IMR-90 (cell line): ENCODE measurements at regions not wholly inside any gene's neighbourhood (a gene's known extent, or its start where the extent isn't known, plus 50 kb on each side); places are given as distances from the start of the nearest gene placed in this dataset.

Experiments used
- ATAC-seq: fragments of 200-7000 bp; cut with Tn5 transposase; 2 replicates; pipeline ENCODE4 v1.9.1; 2020; ENCODE audit warnings: low read depth, mild to moderate bottlenecking, moderate library complexity
- BruUV-seq: library from RNA; stranded (reverse); fragments of 400-500 nt; replicated peaks from 2 replicates; lab custom pipeline; 2021; lab: Mats Ljungman, UMichigan
- CTCF ChIA-PET: fragments of 300-600 bp; formaldehyde crosslinking; extraction: SDS; loops from one replicate; lab custom pipeline; 2021; ENCODE audit warnings: antibody characterized with exemption; lab: Yijun Ruan, JAX
- POLR2A ChIA-PET: fragments of 300-600 bp; sonication (Branson Sonifier 250); formaldehyde crosslinking; loops from one replicate; lab custom pipeline; 2022; ENCODE audit warnings: antibody characterized with exemption; ENCODE audit not compliant: unreplicated experiment; lab: Charles Lee
- DNase-seq: peaks from one replicate; pipeline ENCODE4 v3.0.0; 2013
- H2AFZ ChIP-seq: replicated peaks from 2 replicates; pipeline ENCODE3; 2013; ENCODE audit warnings: low read length, mild to moderate bottlenecking; ENCODE audit not compliant: poor library complexity
- H2AK5ac ChIP-seq: 2 replicates; pipeline ENCODE4 v1.6.1; 2013; ENCODE audit warnings: low read depth, low read length, inconsistent platforms
- H2AK9ac ChIP-seq: replicated peaks from 2 replicates; pipeline ENCODE3; 2013; ENCODE audit warnings: mild to moderate bottlenecking, low read depth, low read length, moderate library complexity; ENCODE audit not compliant: poor library complexity
- H2BK120ac ChIP-seq: 2 replicates; pipeline ENCODE4 v1.6.1; 2013; ENCODE audit warnings: low read depth, low read length, inconsistent platforms
- H2BK15ac ChIP-seq: 3 replicates; pipeline ENCODE4 v1.6.1; 2013; ENCODE audit warnings: low read depth, low read length, inconsistent platforms
- H2BK20ac ChIP-seq: 2 replicates; pipeline ENCODE4 v1.6.1; 2013; ENCODE audit warnings: low read depth, mild to moderate bottlenecking, inconsistent platforms, low read length, moderate library complexity
- H2BK5ac ChIP-seq: 2 replicates; pipeline ENCODE4 v1.6.1; 2013; ENCODE audit warnings: mild to moderate bottlenecking, low read depth, low read length, inconsistent platforms; ENCODE audit not compliant: poor library complexity, severe bottlenecking
- H3K14ac ChIP-seq: replicated peaks from 2 replicates; pipeline ENCODE4 v1.6.1; 2013; ENCODE audit warnings: low read depth, low read length, inconsistent platforms
- H3K18ac ChIP-seq: 2 replicates; pipeline ENCODE4 v1.6.1; 2013; ENCODE audit warnings: low read depth, low read length, control low read depth
- H3K23ac ChIP-seq: 2 replicates; pipeline ENCODE4 v1.6.1; 2013; ENCODE audit warnings: low read depth, low read length, inconsistent platforms
- H3K27ac ChIP-seq: 2 replicates; pipeline ENCODE4 v1.5.1; 2013; ENCODE audit warnings: mild to moderate bottlenecking, control low read depth, low read length; ENCODE audit not compliant: insufficient read depth
- H3K27me3 ChIP-seq: 2 replicates; pipeline ENCODE4 v1.6.1; 2013; ENCODE audit warnings: low read length; ENCODE audit not compliant: control insufficient read depth, insufficient read depth
- H3K36me3 ChIP-seq: 2 replicates; pipeline ENCODE4 v1.6.1; 2013; ENCODE audit warnings: low read length, mixed read lengths; ENCODE audit not compliant: control insufficient read depth, insufficient read depth
- H3K4ac ChIP-seq: 2 replicates; pipeline ENCODE4 v1.6.1; 2013; ENCODE audit warnings: low read depth, low read length, inconsistent platforms
- H3K4me1 ChIP-seq: 2 replicates; pipeline ENCODE4 v1.6.1; 2013; ENCODE audit warnings: low read length, mixed read lengths; ENCODE audit not compliant: control insufficient read depth, insufficient read depth
- H3K4me2 ChIP-seq: 2 replicates; pipeline ENCODE4 v1.6.1; 2013; ENCODE audit warnings: low read depth, mild to moderate bottlenecking, control low read depth, low read length, moderate library complexity
- H3K4me3 ChIP-seq: 2 replicates; pipeline ENCODE4 v1.5.1; 2013; ENCODE audit warnings: low read depth, mild to moderate bottlenecking, control low read depth, low read length, moderate library complexity; ENCODE audit not compliant: insufficient read depth
- H3K56ac ChIP-seq: 2 replicates; pipeline ENCODE4 v1.6.1; 2013; ENCODE audit warnings: low read length, inconsistent platforms; ENCODE audit not compliant: insufficient read depth; ENCODE audit errors: extremely low read depth
- H3K79me1 ChIP-seq, 2 experiments: 2 replicates each; pipeline ENCODE4 v1.6.1; 2013; ENCODE audit warnings: low read length in 2 of 2, inconsistent platforms in 1 of 2, low read depth in 1 of 2
- H3K9ac ChIP-seq: 2 replicates; pipeline ENCODE4 v1.6.1; 2013; ENCODE audit warnings: low read depth, low read length, control low read depth
- H3K9me1 ChIP-seq: 2 replicates; pipeline ENCODE4 v1.6.1; 2013; ENCODE audit warnings: low read length, inconsistent platforms; ENCODE audit not compliant: insufficient read depth
- H3K9me3 ChIP-seq: 2 replicates; pipeline ENCODE4 v1.6.1; 2013; ENCODE audit warnings: low read length; ENCODE audit not compliant: control insufficient read depth, insufficient read depth
- H4K20me1 ChIP-seq: 2 replicates; pipeline ENCODE4 v1.6.1; 2013; ENCODE audit warnings: low read length, inconsistent platforms; ENCODE audit not compliant: insufficient read depth
- H4K5ac ChIP-seq: 2 replicates; pipeline ENCODE4 v1.6.1; 2013; ENCODE audit warnings: mild to moderate bottlenecking, low read depth, low read length, control low read depth
- H4K8ac ChIP-seq, 2 experiments: 2 replicates each; pipeline ENCODE4 v1.6.1; 2013; ENCODE audit warnings: low read depth in 2 of 2, low read length in 2 of 2, control low read depth in 1 of 2, inconsistent platforms in 1 of 2
- H4K91ac ChIP-seq: 2 replicates; pipeline ENCODE4 v1.6.1; 2013; ENCODE audit warnings: low read depth, low read length, inconsistent platforms; ENCODE audit not compliant: insufficient read depth
- CEBPB ChIP-seq: IDR thresholded peaks from 2 replicates; pipeline ENCODE4 v1.6.1; 2012; ENCODE audit warnings: low read depth, low read length, improper control_type of control experiment
- CHD1 ChIP-seq: IDR thresholded peaks from 2 replicates; pipeline ENCODE4 v1.6.1; 2012; ENCODE audit warnings: low read depth, low read length, improper control_type of control experiment
- CTCF ChIP-seq: conservative IDR thresholded peaks from 2 replicates; pipeline ENCODE4 v1.5.1; 2012; ENCODE audit warnings: mild to moderate bottlenecking, low read depth, low read length, improper control_type of control experiment
- MAFK ChIP-seq: IDR thresholded peaks from 2 replicates; pipeline ENCODE4 v1.6.1; 2012; ENCODE audit warnings: low read depth, low read length, improper control_type of control experiment
- MAZ ChIP-seq: IDR thresholded peaks from 2 replicates; pipeline ENCODE4 v1.6.1; 2012; ENCODE audit warnings: low read depth, mild to moderate bottlenecking, low read length, improper control_type of control experiment, moderate library complexity, borderline replicate concordance
- MXI1 ChIP-seq: IDR thresholded peaks from 2 replicates; pipeline ENCODE4 v1.6.1; 2012; ENCODE audit warnings: low read depth, mild to moderate bottlenecking, low read length, moderate library complexity, borderline replicate concordance
- NFE2L2 ChIP-seq: fragments of 150-350 bp; IDR thresholded peaks from 2 replicates; pipeline ENCODE4 v1.6.1; 2016; ENCODE audit warnings: low read depth, mild to moderate bottlenecking, low read length
- POLR2A ChIP-seq: IDR thresholded peaks from 2 replicates; pipeline ENCODE4 v1.6.1; 2012; ENCODE audit warnings: mild to moderate bottlenecking, low read depth, low read length
- RAD21 ChIP-seq: IDR thresholded peaks from 2 replicates; pipeline ENCODE4 v1.6.1; 2012; ENCODE audit warnings: low read length, improper control_type of control experiment
- RFX5 ChIP-seq: IDR thresholded peaks from 2 replicates; pipeline ENCODE4 v1.8.0; 2012; ENCODE audit warnings: low read depth, mild to moderate bottlenecking, low read length, moderate library complexity
- SMC3 ChIP-seq: fragments of 150-350 bp; IDR thresholded peaks from 2 replicates; pipeline ENCODE4 v1.6.1; 2016; ENCODE audit warnings: low read depth, mild to moderate bottlenecking, antibody characterized with exemption, low read length, moderate library complexity
- USF2 ChIP-seq: fragments of 150-350 bp; IDR thresholded peaks from 2 replicates; pipeline ENCODE4 v1.6.1; 2017; ENCODE audit warnings: mild to moderate bottlenecking, antibody characterized with exemption, low read length, low read depth
- dilution Hi-C: fragments of 300-500 bp; cut with HindIII; formaldehyde crosslinking; loops from one replicate; pipeline ENCODE4 v1.14.3; 2018; ENCODE audit warnings: low sequenced_read_pairs; ENCODE audit not compliant: unreplicated experiment
- in situ Hi-C: fragments of 300-500 bp; cut with MboI; formaldehyde crosslinking; loops from 3 replicates; pipeline ENCODE4 v1.14.3; 2019; ENCODE audit warnings: low sequenced_read_pairs, inconsistent platforms, mixed read lengths
- intact Hi-C: fragments of 100-400 bp; cut with micrococcal nuclease; formaldehyde crosslinking; loops from 2 replicates; pipeline ENCODE4 v1.10.0; 2022

GRCh38 chr2:206375956-206376355 lies 67.4 kb upstream of the ADAM23 start:
- Histone ChIP-seq H3K27ac (no peak overlapping the region), H4K20me1 (no peaks in the 10 kb centered on the region), H2BK15ac (no peak overlapping the region), H3K23ac (no peak overlapping the region), H3K4me1 (no peaks in the 10 kb centered on the region), H3K9me3 (no peaks in the 10 kb centered on the region), H2BK5ac (no peak overlapping the region), H2BK120ac (no peak overlapping the region), H2AK9ac (no peak overlapping the region), H4K5ac (no peak overlapping the region), H3K27me3 (no peaks in the 10 kb centered on the region), H2AK5ac (no peak overlapping the region), H3K56ac (no peak overlapping the region), H2BK20ac (no peak overlapping the region), H3K36me3 (no peaks in the 10 kb centered on the region), H3K4me2 (no peak overlapping the region), H3K18ac (no peak overlapping the region), H2AFZ (no peak overlapping the region), H3K4ac (no peak overlapping the region), H3K9ac (no peak overlapping the region), H4K91ac (no peak overlapping the region), H3K79me1 (no peaks in the 10 kb centered on the region), H4K8ac (no peak overlapping the region), H3K14ac (no peak overlapping the region), H3K9me1 (no peaks in the 10 kb centered on the region), H3K4me3 (no peak overlapping the region)
- no TSS peak for BruUV-seq
- POLR2A ChIA-PET = no interaction called here
- CTCF ChIA-PET = no interaction called here
- no peak for ATAC-seq
- no peak for TF ChIP-seq RFX5
- no peak for TF ChIP-seq MAZ
- no peak for TF ChIP-seq SMC3
- no peak for TF ChIP-seq USF2
- no peak for TF ChIP-seq MAFK
- no peak for TF ChIP-seq CTCF
- no peak for TF ChIP-seq POLR2A
- no peak for TF ChIP-seq RAD21
- no peak for TF ChIP-seq NFE2L2
- no peak for TF ChIP-seq CHD1
- TF ChIP-seq CEBPB = no peak
- no peak for TF ChIP-seq MXI1
- no peak for DNase-seq
- intact Hi-C loops (no loop called here), in situ Hi-C loops (no loop called here), dilution Hi-C loops (no loop called here)
